Glutamatergic neuron (in vitro differentiated cells): ENCODE measurements at regions not wholly inside any gene's neighbourhood (a gene's known extent, or its start where the extent isn't known, plus 50 kb on each side); places are given as distances from the start of the nearest gene placed in this dataset.

ENCODE experiments used
- DNase-seq: peaks from one replicate; pipeline ENCODE4 v3.0.0; 2022
- H3K27ac Mint-ChIP-seq: one replicate; pipeline ENCODE4 v1.8.0; 2020; ENCODE audit warnings: mild to moderate bottlenecking, mixed read lengths, inconsistent platforms; ENCODE audit not compliant: unreplicated experiment
- H3K27me3 Mint-ChIP-seq: one replicate; pipeline ENCODE4 v1.8.0; 2020; ENCODE audit warnings: mild to moderate bottlenecking, moderate library complexity, mixed read lengths, inconsistent platforms; ENCODE audit not compliant: unreplicated experiment
- H3K36me3 Mint-ChIP-seq: one replicate; pipeline ENCODE4 v1.8.0; 2020; ENCODE audit warnings: mild to moderate bottlenecking, mixed read lengths, inconsistent platforms; ENCODE audit not compliant: unreplicated experiment
- H3K4me1 Mint-ChIP-seq: one replicate; pipeline ENCODE4 v1.8.0; 2020; ENCODE audit warnings: mild to moderate bottlenecking, low read depth, mixed read lengths, inconsistent platforms; ENCODE audit not compliant: unreplicated experiment
- H3K4me3 Mint-ChIP-seq: one replicate; pipeline ENCODE4 v1.8.0; 2020; ENCODE audit warnings: mild to moderate bottlenecking, mixed read lengths, inconsistent platforms; ENCODE audit not compliant: unreplicated experiment
- H3K9me3 Mint-ChIP-seq: one replicate; pipeline ENCODE4 v1.8.0; 2020; ENCODE audit warnings: mild to moderate bottlenecking, moderate library complexity, mixed read lengths, inconsistent platforms; ENCODE audit not compliant: unreplicated experiment
- TF ChIP-seq, protein P1 (sequence below): fragments of 200-600 bp; sonication (generic); IDR thresholded peaks from one replicate; pipeline ENCODE4 v1.5.0; 2021; ENCODE audit not compliant: partially characterized antibody, unreplicated experiment

DNA sequence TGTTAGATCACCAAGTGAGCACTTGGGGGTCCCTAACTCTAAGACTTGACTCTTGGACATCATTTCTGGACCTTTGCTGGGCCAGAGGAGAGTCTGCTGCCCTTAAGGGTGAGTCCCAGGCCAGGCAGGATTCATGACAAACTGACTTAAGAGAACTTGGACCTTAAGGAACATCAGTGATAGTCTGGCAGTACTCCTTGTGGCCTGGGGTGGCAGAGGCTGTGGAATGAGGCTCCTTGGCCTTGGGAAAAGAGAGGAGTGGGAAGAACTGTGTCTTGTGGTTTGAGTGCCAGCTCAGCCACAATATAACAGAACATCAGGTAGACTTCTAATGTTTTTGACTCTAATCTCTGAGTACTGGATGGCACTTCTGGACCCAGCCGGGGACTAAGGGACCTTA lies 478.7 kb downstream of the MEI4 start:
- no peaks in the 10 kb centered on the region for H3K4me1 Mint-ChIP-seq
- TF ChIP-seq, protein P1, sequence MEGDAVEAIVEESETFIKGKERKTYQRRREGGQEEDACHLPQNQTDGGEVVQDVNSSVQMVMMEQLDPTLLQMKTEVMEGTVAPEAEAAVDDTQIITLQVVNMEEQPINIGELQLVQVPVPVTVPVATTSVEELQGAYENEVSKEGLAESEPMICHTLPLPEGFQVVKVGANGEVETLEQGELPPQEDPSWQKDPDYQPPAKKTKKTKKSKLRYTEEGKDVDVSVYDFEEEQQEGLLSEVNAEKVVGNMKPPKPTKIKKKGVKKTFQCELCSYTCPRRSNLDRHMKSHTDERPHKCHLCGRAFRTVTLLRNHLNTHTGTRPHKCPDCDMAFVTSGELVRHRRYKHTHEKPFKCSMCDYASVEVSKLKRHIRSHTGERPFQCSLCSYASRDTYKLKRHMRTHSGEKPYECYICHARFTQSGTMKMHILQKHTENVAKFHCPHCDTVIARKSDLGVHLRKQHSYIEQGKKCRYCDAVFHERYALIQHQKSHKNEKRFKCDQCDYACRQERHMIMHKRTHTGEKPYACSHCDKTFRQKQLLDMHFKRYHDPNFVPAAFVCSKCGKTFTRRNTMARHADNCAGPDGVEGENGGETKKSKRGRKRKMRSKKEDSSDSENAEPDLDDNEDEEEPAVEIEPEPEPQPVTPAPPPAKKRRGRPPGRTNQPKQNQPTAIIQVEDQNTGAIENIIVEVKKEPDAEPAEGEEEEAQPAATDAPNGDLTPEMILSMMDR: no peak
- H3K36me3 Mint-ChIP-seq: no peaks in the 10 kb centered on the region
- H3K4me3 Mint-ChIP-seq: no peak overlapping the region
- H3K27me3 Mint-ChIP-seq: no peaks in the 10 kb centered on the region
- DNase-seq: no peak
- no peaks in the 10 kb centered on the region for H3K9me3 Mint-ChIP-seq
- H3K27ac Mint-ChIP-seq: no peak overlapping the region

DNA sequence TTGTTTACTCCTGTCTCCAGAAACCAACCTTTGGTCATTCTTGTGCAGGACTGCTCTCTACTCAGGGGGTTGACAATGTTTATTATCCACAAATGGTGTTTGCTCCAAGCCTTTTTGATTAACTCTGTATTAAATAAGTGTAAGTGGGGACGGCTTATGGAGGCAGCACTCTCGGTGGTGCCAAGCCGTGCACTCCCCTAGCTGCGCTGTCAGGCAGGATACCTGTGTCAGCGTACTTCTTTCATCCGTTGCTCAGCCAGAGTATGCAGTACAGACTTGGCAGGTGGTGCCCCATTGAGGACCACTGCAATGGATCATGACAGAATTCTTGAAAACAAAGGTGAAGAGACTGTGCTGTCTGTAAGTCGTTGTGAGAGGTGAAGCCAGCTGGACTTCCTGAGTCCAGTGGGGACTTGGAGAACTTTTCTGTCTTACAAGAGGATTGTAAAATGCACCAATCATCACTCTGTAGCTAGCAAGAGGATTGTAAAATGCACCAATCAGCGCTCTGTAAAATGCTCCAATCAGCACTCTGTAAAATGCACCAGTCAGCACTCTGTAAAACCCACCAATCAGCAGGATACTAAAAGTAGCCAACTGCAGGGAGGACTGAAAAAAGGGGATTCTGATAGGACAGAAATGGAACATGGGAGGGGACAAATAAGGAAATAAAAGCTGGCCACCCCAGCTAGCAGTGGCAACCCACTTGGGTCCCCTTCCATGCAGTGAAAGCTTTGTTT lies 480.0 kb downstream of the MEI4 start:
- DNase-seq: no peak
- H3K27me3 Mint-ChIP-seq: no peaks in the 10 kb centered on the region
- H3K36me3 Mint-ChIP-seq: no peaks in the 10 kb centered on the region
- H3K27ac Mint-ChIP-seq: no peak overlapping the region
- peaks cover 2% of the 10 kb centered on the region for H3K9me3 Mint-ChIP-seq
- H3K4me1 Mint-ChIP-seq: no peaks in the 10 kb centered on the region
- no peak overlapping the region for H3K4me3 Mint-ChIP-seq
- TF ChIP-seq, protein P1: no peak

DNA sequence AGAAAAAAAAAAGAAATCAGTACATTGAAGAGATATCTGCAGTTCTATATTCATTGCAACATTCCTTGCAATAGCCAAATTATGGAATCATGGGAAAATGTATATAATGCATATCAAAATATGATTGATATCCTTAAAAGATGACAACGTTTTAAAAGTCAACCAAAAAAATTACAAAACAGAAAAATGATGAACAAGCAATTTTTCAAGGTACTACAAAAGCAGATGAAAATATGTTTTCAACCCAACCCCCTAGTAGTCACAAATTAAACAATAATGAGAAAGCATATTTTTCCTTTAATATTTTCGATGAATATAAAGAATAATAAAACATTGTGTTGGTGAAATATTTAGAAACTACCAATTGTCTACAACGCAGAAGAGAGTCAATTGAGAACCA lies 497.6 kb downstream of the MEI4 start:
- Mint-ChIP-seq H3K4me3 (no peak overlapping the region), H3K9me3 (no peaks in the 10 kb centered on the region), H3K27me3 (no peaks in the 10 kb centered on the region), H3K27ac (no peak overlapping the region), H3K4me1 (no peaks in the 10 kb centered on the region), H3K36me3 (no peaks in the 10 kb centered on the region)
- no peak for DNase-seq
- TF ChIP-seq, protein P1: no peak

DNA sequence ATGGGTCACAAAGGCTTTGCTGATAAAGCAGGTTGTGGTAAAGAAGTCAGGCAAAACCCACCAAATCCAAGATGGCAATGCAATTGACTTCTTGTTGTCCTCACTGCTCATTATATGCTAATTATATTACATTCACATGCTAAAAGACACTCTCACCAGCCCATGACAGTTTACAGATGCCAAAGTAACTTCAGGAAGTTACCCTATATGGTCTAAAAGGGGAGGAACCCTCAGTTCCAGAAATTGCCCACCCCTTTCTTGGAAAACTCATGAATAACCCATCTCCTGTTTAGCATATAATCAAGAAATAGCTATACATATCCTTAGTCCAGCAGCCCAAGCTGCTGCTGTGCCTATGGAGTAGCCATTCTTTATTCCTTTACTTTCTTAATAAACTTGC lies 501.1 kb downstream of the MEI4 start:
- H3K4me1 Mint-ChIP-seq: no peaks in the 10 kb centered on the region
- DNase-seq: no peak
- no peaks in the 10 kb centered on the region for H3K36me3 Mint-ChIP-seq
- H3K9me3 Mint-ChIP-seq: no peaks in the 10 kb centered on the region
- TF ChIP-seq, protein P1: no peak
- no peak overlapping the region for H3K4me3 Mint-ChIP-seq
- H3K27ac Mint-ChIP-seq: no peak overlapping the region
- H3K27me3 Mint-ChIP-seq: no peaks in the 10 kb centered on the region

DNA sequence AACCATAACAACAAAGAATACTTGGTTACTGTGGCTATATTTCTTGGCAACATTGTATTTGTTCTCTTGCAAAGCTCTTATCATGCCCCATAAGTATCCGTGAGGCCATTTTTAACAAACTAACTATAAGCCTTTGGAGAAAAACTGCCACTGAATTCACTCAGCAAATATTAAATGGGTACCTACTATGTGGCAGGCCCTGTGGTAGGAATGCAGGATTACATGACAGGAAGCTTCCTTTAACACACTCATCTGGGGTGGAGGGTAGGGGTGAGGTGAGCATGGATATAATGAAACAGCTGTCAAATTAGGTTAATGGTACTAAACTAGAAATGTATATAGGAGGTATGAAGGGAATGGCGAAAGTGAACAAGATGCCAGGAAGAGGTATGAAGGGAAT lies 504.8 kb downstream of the MEI4 start:
- no peaks in the 10 kb centered on the region for H3K27me3 Mint-ChIP-seq
- H3K27ac Mint-ChIP-seq: no peak overlapping the region
- DNase-seq: no peak
- H3K9me3 Mint-ChIP-seq: no peaks in the 10 kb centered on the region
- H3K36me3 Mint-ChIP-seq: no peaks in the 10 kb centered on the region
- H3K4me1 Mint-ChIP-seq: no peaks in the 10 kb centered on the region
- TF ChIP-seq, protein P1: no peak
- no peak overlapping the region for H3K4me3 Mint-ChIP-seq
